KG1 (cell line): ENCODE measurements at regions not wholly inside any gene's neighbourhood (a gene's known extent, or its start where the extent isn't known, plus 50 kb on each side); places are given as distances from the start of the nearest gene placed in this dataset.

Source experiments
- DNase-seq: peaks from one replicate; lab custom pipeline; 2025; lab: John Stamatoyannopoulos, UW

GRCh38 chr17:77266891-77267341 lies 126.1 kb downstream of the SEC14L1 start:
- no peak for DNase-seq

- no peak for DNase-seq
These were observed 129.2 kb downstream of the SEC14L1 start for GRCh38 chr17:77269696-77270681.

- no peak for DNase-seq
These were observed 130.6 kb downstream of the SEC14L1 start for GRCh38 chr17:77271411-77271810.

- no peak for DNase-seq
These were observed 132.8 kb downstream of the SEC14L1 start for GRCh38 chr17:77273397-77274085.

GRCh38 chr17:77274096-77274845 lies 133.5 kb downstream of the SEC14L1 start:
- DNase-seq = no peak

- DNase-seq = no peak
These were observed 138.9 kb downstream of the SEC14L1 start for GRCh38 chr17:77279448-77280303.

GRCh38 chr17:77280304-77281121 lies 139.7 kb downstream of the SEC14L1 start:
- no peak for DNase-seq

GRCh38 chr17:77281122-77281903 lies 140.5 kb downstream of the SEC14L1 start:
- DNase-seq = no peak

- no peak for DNase-seq
These were observed 141.2 kb downstream of the SEC14L1 start for GRCh38 chr17:77281904-77282367.

- no peak for DNase-seq
These were observed 142.1 kb downstream of the SEC14L1 start for GRCh38 chr17:77282524-77283515.

GRCh38 chr17:77284023-77284617 lies 143.4 kb downstream of the SEC14L1 start:
- no peak for DNase-seq

GRCh38 chr17:77285594-77286390 lies 145.0 kb downstream of the SEC14L1 start:
- no peak for DNase-seq

GRCh38 chr17:77286391-77286640 lies 145.5 kb downstream of the SEC14L1 start:
- no peak for DNase-seq

- DNase-seq = no peak
These were observed 146.1 kb downstream of the SEC14L1 start for GRCh38 chr17:77286641-77287431.

- DNase-seq = no peak
These were observed 146.8 kb downstream of the SEC14L1 start for GRCh38 chr17:77287432-77288068.

- no peak for DNase-seq
These were observed 147.4 kb downstream of the SEC14L1 start for GRCh38 chr17:77288115-77288619.
